Tibial nerve (tissue), 4 donors: ENCODE measurements at regions not wholly inside any gene's neighbourhood (a gene's known extent, or its start where the extent isn't known, plus 50 kb on each side); places are given as distances from the start of the nearest gene placed in this dataset.

Experiments
- DNase-seq, 2 donors: peaks; one replicate each; pipeline ENCODE4 v3.0.0-alpha.2; 2019; ENCODE audit warnings: low spot score in 2 of 2
- H3K27ac ChIP-seq, 4 donors: fragments of 200-600 bp; sonication (generic) in 3 of 4; one replicate each; pipeline ENCODE4 v1.5.1; 2017 to 2019; ENCODE audit warnings: mild to moderate bottlenecking in 1 of 4
- H3K27me3 ChIP-seq, 2 donors: fragments of 200-600 bp; sonication (generic) in 1 of 2; one replicate each; pipeline versions ENCODE4 v1.5.1 to v1.6.0; 2017 to 2019
- H3K36me3 ChIP-seq, 3 donors: fragments of 200-600 bp; sonication (generic); one replicate each; pipeline ENCODE4 v1.5.1; 2018 to 2019
- H3K4me1 ChIP-seq, 4 donors: fragments of 200-600 bp; sonication (generic) in 3 of 4; one replicate each; pipeline ENCODE4 v1.5.1; 2017 to 2019
- H3K4me3 ChIP-seq, 4 donors: fragments of 200-600 bp; sonication (generic) in 3 of 4; one replicate each; pipeline ENCODE4 v1.5.1; 2017 to 2019; ENCODE audit warnings: mild to moderate bottlenecking in 1 of 4, moderate library complexity in 1 of 4
- H3K9me3 ChIP-seq, 4 donors: fragments of 200-600 bp; sonication (generic) in 3 of 4; one replicate each; pipeline ENCODE4 v1.5.1; 2017 to 2019
- EP300 ChIP-seq, 2 donors: sonication (generic); formaldehyde crosslinking; IDR thresholded peaks; one replicate each; pipeline ENCODE4 v1.6.1; 2017; ENCODE audit warnings: antibody characterized with exemption in 2 of 2, mild to moderate bottlenecking in 1 of 2
- POLR2A ChIP-seq, 2 donors: fragments of 450-650 bp; IDR thresholded peaks; one replicate each; pipeline ENCODE4 v1.6.1; 2017; ENCODE audit warnings: antibody characterized with exemption in 2 of 2, mild to moderate bottlenecking in 2 of 2, moderate library complexity in 2 of 2
- WGBS, 2 donors: methylation state at CpG; one replicate each; pipeline ENCODE4 v1.1.5; 2018; 5-methylcytosine and 5-hydroxymethylcytosine counted together
- TF ChIP-seq, protein P1 (sequence below), 5 experiments: fragments of 200-600 bp in 3 of 5; fragments of 450-650 bp in 2 of 5; sonication (generic) in 3 of 5; IDR thresholded peaks; one replicate each; pipeline ENCODE4 v1.5.1; 2016 to 2019; ENCODE audit warnings: antibody characterized with exemption in 5 of 5, mild to moderate bottlenecking in 3 of 5, moderate library complexity in 2 of 5

GRCh38 chrX:20454117-20454516 is 187.4 kb upstream of the RPS6KA3 start:
- no peak for DNase-seq
- no peaks in the 10 kb centered on the region for H3K4me1 ChIP-seq
- H3K27ac ChIP-seq, result no peak overlapping the region
- H3K36me3 ChIP-seq, result no peaks in the 10 kb centered on the region
- no peaks in the 10 kb centered on the region for H3K9me3 ChIP-seq
- TF ChIP-seq, protein P1, sequence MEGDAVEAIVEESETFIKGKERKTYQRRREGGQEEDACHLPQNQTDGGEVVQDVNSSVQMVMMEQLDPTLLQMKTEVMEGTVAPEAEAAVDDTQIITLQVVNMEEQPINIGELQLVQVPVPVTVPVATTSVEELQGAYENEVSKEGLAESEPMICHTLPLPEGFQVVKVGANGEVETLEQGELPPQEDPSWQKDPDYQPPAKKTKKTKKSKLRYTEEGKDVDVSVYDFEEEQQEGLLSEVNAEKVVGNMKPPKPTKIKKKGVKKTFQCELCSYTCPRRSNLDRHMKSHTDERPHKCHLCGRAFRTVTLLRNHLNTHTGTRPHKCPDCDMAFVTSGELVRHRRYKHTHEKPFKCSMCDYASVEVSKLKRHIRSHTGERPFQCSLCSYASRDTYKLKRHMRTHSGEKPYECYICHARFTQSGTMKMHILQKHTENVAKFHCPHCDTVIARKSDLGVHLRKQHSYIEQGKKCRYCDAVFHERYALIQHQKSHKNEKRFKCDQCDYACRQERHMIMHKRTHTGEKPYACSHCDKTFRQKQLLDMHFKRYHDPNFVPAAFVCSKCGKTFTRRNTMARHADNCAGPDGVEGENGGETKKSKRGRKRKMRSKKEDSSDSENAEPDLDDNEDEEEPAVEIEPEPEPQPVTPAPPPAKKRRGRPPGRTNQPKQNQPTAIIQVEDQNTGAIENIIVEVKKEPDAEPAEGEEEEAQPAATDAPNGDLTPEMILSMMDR (IDR thresholded peaks at IDR 0.05), result no peak
- no peaks in the 10 kb centered on the region for H3K27me3 ChIP-seq
- no peak overlapping the region for H3K4me3 ChIP-seq
- WGBS, 2 donors, result 43 to 47% methylated on average over 3 of the region's 3 CpGs

DNA sequence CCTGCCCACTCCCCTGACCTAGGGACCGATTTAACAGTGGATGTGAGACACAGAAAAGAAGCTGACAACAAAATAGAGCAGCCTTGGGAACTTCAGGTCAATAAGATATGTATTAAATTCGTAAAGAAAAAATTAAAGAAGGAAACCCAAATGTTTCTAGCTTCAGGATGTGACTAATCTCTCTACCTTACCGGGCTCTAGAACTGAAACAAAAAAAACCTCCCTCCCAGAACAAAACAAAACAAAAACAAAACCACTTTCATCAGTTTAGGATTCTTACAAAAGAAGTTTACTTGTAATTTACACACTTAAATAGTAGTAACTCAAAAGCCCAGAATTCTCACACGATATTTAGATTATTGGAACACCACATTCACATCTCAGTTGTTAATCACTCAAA is 185.8 kb upstream of the RPS6KA3 start:
- Histone ChIP-seq H3K9me3 (no peaks in the 10 kb centered on the region), H3K27me3 (no peaks in the 10 kb centered on the region), H3K4me1 (no peaks in the 10 kb centered on the region), H3K27ac (no peak overlapping the region), H3K4me3 (no peak overlapping the region), H3K36me3 (no peaks in the 10 kb centered on the region)
- no peak for TF ChIP-seq POLR2A (IDR thresholded peaks at IDR 0.05)
- TF ChIP-seq, protein P1 (IDR thresholded peaks at IDR 0.05), result no peak
- TF ChIP-seq EP300 (IDR thresholded peaks at IDR 0.05), result no peak
- no peak for DNase-seq
- 55 to 62% methylated on average over 4 of the region's 4 CpGs for WGBS, 2 donors

DNA sequence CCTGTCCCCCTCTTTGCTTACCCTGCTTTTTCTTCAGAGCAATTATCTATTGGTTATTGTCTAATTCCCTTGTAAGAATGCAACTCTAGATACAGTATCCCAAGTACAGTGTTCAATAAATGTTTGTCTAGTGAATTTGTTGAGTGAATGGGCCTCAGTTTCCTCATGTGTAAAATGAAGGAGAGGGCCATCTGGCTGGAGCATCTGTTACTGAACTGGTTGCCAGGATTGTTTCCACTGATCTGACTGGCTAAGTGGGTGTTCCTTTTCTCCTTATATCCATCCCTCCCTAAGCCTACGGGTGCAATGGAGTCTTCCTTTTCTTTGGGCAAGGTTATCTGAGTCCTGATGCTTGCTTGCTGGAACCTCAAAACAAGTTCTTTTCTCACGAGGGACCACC is 185.2 kb upstream of the RPS6KA3 start:
- H3K4me1 ChIP-seq, result no peaks in the 10 kb centered on the region
- no peak overlapping the region for H3K4me3 ChIP-seq
- H3K36me3 ChIP-seq, result no peaks in the 10 kb centered on the region
- no peak for DNase-seq
- TF ChIP-seq POLR2A (IDR thresholded peaks at IDR 0.05), result no peak
- TF ChIP-seq, protein P1 (IDR thresholded peaks at IDR 0.05), result no peak
- no peak for TF ChIP-seq EP300 (IDR thresholded peaks at IDR 0.05)
- no peak overlapping the region for H3K27ac ChIP-seq
- H3K27me3 ChIP-seq, result no peaks in the 10 kb centered on the region
- WGBS, 2 donors, result 51 to 73% methylated on average over 2 of the region's 2 CpGs
- H3K9me3 ChIP-seq, result no peaks in the 10 kb centered on the region

DNA sequence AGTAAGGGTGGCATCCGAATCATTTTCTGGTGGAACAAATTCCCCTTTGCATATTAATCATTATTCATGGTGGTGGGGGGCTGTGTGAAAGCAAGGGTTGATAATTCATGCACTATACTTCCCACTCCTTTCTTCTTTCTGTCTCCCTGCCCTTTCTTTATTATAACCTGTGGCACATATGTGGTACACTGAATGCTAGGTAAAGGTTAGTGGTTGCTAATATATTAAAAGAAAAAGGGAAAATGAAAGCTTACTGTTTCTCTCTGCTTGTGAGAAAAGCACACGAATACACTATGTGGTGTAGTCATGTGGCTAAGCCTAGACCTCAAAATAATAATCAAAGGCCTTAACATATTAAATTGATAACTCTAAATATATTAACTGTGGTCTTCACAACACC is 178.4 kb upstream of the RPS6KA3 start:
- no peaks in the 10 kb centered on the region for H3K27me3 ChIP-seq
- WGBS, 2 donors, result 70 to 72% methylated on average over 2 of the region's 2 CpGs
- TF ChIP-seq POLR2A (IDR thresholded peaks at IDR 0.05) (no peak), EP300 (IDR thresholded peaks at IDR 0.05) (no peak)
- TF ChIP-seq, protein P1 (IDR thresholded peaks at IDR 0.05), result no peak
- H3K4me1 ChIP-seq, result no peaks in the 10 kb centered on the region
- H3K36me3 ChIP-seq, result no peaks in the 10 kb centered on the region
- no peak overlapping the region for H3K27ac ChIP-seq
- H3K9me3 ChIP-seq, result no peaks in the 10 kb centered on the region
- no peak overlapping the region for H3K4me3 ChIP-seq
- DNase-seq, result no peak

- H3K36me3 ChIP-seq, result no peaks in the 10 kb centered on the region
- peak; percentile 54 to 77 for DNase-seq
- H3K4me3 ChIP-seq, result no peak overlapping the region
- no peaks in the 10 kb centered on the region for H3K9me3 ChIP-seq
- WGBS, 2 donors, result 41 to 61% methylated on average over 2 to 3 of the region's 3 CpGs
- TF ChIP-seq POLR2A (IDR thresholded peaks at IDR 0.05), result no peak
- TF ChIP-seq, protein P1 (IDR thresholded peaks at IDR 0.05), result peak in 3 of 5 experiments; percentile 41 to 53 (median 47)
- no peak overlapping the region for H3K27ac ChIP-seq
- H3K27me3 ChIP-seq, result no peaks in the 10 kb centered on the region
- H3K4me1 ChIP-seq, result no peaks in the 10 kb centered on the region
These were observed 175.9 kb upstream of the RPS6KA3 start for GRCh38 chrX:20442597-20442996.
